Loucy (cell line): ENCODE measurements at regions not wholly inside any gene's neighbourhood (a gene's known extent, or its start where the extent isn't known, plus 50 kb on each side); places are given as distances from the start of the nearest gene placed in this dataset.
A peak's percentile ranks its signal among the peaks of the same experiment; 100 is the strongest.
"Not testable (repeated sequence)": the region's sequence is repeated elsewhere in the genome, so short reads cannot be mapped to it uniquely, and the experiment has no call there.

Experiments used
- H2AFZ ChIP-seq: fragments of 200-600 bp; sonication (generic); 2 replicates; pipeline ENCODE4 v1.6.0; 2016; ENCODE audit warnings: antibody characterized with exemption, mild to moderate bottlenecking, low read length, moderate library complexity
- H3F3A ChIP-seq: fragments of 200-600 bp; 2 replicates; pipeline ENCODE4 v1.6.0; 2016; ENCODE audit warnings: antibody characterized with exemption, low read depth, mild to moderate bottlenecking
- H3K27me3 ChIP-seq: fragments of 200-600 bp; sonication (generic); 2 replicates; pipeline ENCODE4 v1.6.1; 2014; ENCODE audit warnings: low read length, mild to moderate bottlenecking; ENCODE audit not compliant: insufficient read depth, poor library complexity, severe bottlenecking
- H3K36me3 ChIP-seq: fragments of 200-600 bp; sonication (generic); 2 replicates; pipeline ENCODE4 v1.6.1; 2016; ENCODE audit warnings: low read length; ENCODE audit not compliant: insufficient read depth
- H3K4me1 ChIP-seq: fragments of 200-600 bp; sonication (generic); 2 replicates; pipeline ENCODE4 v1.5.1; 2014; ENCODE audit warnings: low read length, mild to moderate bottlenecking; ENCODE audit not compliant: insufficient read depth, poor library complexity, severe bottlenecking
- H3K4me2 ChIP-seq: fragments of 200-600 bp; sonication (generic); 2 replicates; pipeline ENCODE4 v1.6.0; 2014; ENCODE audit warnings: antibody characterized with exemption, low read length, low read depth, mild to moderate bottlenecking; ENCODE audit not compliant: poor library complexity, severe bottlenecking
- H3K4me3 ChIP-seq: fragments of 200-600 bp; sonication (generic); 2 replicates; pipeline ENCODE4 v1.5.1; 2014; ENCODE audit warnings: low read length, mild to moderate bottlenecking, mixed read lengths; ENCODE audit not compliant: poor library complexity, severe bottlenecking
- H3K79me2 ChIP-seq: fragments of 200-600 bp; sonication (generic); 2 replicates; pipeline ENCODE4 v1.6.1; 2014; ENCODE audit warnings: low read length; ENCODE audit not compliant: insufficient read depth
- H3K9ac ChIP-seq: fragments of 200-600 bp; sonication (generic); 2 replicates; pipeline ENCODE4 v1.6.0; 2014; ENCODE audit warnings: mild to moderate bottlenecking, low read depth, low read length, moderate library complexity; ENCODE audit not compliant: poor library complexity, severe bottlenecking
- H3K9me2 ChIP-seq: fragments of 200-600 bp; sonication (generic); replicated peaks from 2 replicates; pipeline ENCODE4 v1.6.1; 2016; ENCODE audit warnings: low read depth, low read length, mixed read lengths
- H3K9me3 ChIP-seq: fragments of 200-600 bp; sonication (generic); 2 replicates; pipeline ENCODE4 v1.6.1; 2014; ENCODE audit warnings: mild to moderate bottlenecking, antibody characterized with exemption, low read length, low read depth; ENCODE audit not compliant: insufficient read depth
- H4K20me1 ChIP-seq: fragments of 200-600 bp; sonication (generic); 2 replicates; pipeline ENCODE4 v1.6.0; 2014; ENCODE audit warnings: antibody characterized with exemption, low read length, mild to moderate bottlenecking; ENCODE audit not compliant: insufficient read depth, poor library complexity, severe bottlenecking
- CTCF ChIP-seq: fragments of 200-600 bp; sonication (generic); conservative IDR thresholded peaks from 2 replicates; pipeline ENCODE4 v1.5.1; 2014; ENCODE audit warnings: mild to moderate bottlenecking, antibody characterized with exemption, low read length

GRCh38 chr7:65621580-65622201 lies 248.0 kb downstream of the ZNF92 start:
- peak overlapping the region; percentile 60; the same call in 1 of the 2 replicates for H2AFZ ChIP-seq
- H3K9me2 ChIP-seq, H3K27me3 ChIP-seq, H3F3A ChIP-seq, H3K4me2 ChIP-seq, H4K20me1 ChIP-seq, H3K36me3 ChIP-seq, H3K4me3 ChIP-seq, H3K4me1 ChIP-seq, H3K79me2 ChIP-seq, H3K9me3 ChIP-seq, H3K9ac ChIP-seq: not testable (repeated sequence)
- TF ChIP-seq CTCF = peak; percentile 60

- H3K9me3 ChIP-seq, H3K27me3 ChIP-seq, H3K9ac ChIP-seq, H3K4me2 ChIP-seq, H3K9me2 ChIP-seq, H2AFZ ChIP-seq, H4K20me1 ChIP-seq, H3K79me2 ChIP-seq, H3F3A ChIP-seq, H3K4me1 ChIP-seq, H3K4me3 ChIP-seq, H3K36me3 ChIP-seq: not testable (repeated sequence)
Observed at GRCh38 chr7:65631236-65631635, 241.6 kb upstream of the VKORC1L1 start.

- not testable (repeated sequence) for H2AFZ ChIP-seq, H3K4me3 ChIP-seq, H3K27me3 ChIP-seq, H3K4me1 ChIP-seq, H3F3A ChIP-seq, H3K79me2 ChIP-seq, H3K9me2 ChIP-seq, H3K9me3 ChIP-seq, H3K4me2 ChIP-seq, H4K20me1 ChIP-seq, H3K9ac ChIP-seq, H3K36me3 ChIP-seq
Observed at GRCh38 chr7:65633587-65634404, 239.1 kb upstream of the VKORC1L1 start.

- not testable (repeated sequence) for H3K79me2 ChIP-seq, H2AFZ ChIP-seq, H4K20me1 ChIP-seq, H3K36me3 ChIP-seq, H3F3A ChIP-seq, H3K9me2 ChIP-seq, H3K27me3 ChIP-seq, H3K9me3 ChIP-seq, H3K4me1 ChIP-seq, H3K4me3 ChIP-seq, H3K9ac ChIP-seq, H3K4me2 ChIP-seq
Observed at GRCh38 chr7:65638918-65639317, 234.0 kb upstream of the VKORC1L1 start.

- not testable (repeated sequence) for H3K9me2 ChIP-seq, H2AFZ ChIP-seq, H3K36me3 ChIP-seq, H3K79me2 ChIP-seq, H3K4me3 ChIP-seq, H4K20me1 ChIP-seq, H3K4me2 ChIP-seq, H3K4me1 ChIP-seq, H3K27me3 ChIP-seq, H3K9me3 ChIP-seq, H3F3A ChIP-seq, H3K9ac ChIP-seq
Observed at GRCh38 chr7:65639717-65640116, 233.2 kb upstream of the VKORC1L1 start.

GRCh38 chr7:65643498-65643897 lies 229.4 kb upstream of the VKORC1L1 start:
- H4K20me1 ChIP-seq, H3K9me3 ChIP-seq, H3F3A ChIP-seq, H3K79me2 ChIP-seq, H3K4me3 ChIP-seq, H3K27me3 ChIP-seq, H3K9me2 ChIP-seq, H2AFZ ChIP-seq, H3K4me2 ChIP-seq, H3K9ac ChIP-seq, H3K36me3 ChIP-seq, H3K4me1 ChIP-seq: not testable (repeated sequence)
